ENCODE measurements at regions not wholly inside any gene's neighbourhood (a gene's known extent, or its start where the extent isn't known, plus 50 kb on each side); places are given as distances from the start of the nearest gene placed in this dataset.

DNA sequence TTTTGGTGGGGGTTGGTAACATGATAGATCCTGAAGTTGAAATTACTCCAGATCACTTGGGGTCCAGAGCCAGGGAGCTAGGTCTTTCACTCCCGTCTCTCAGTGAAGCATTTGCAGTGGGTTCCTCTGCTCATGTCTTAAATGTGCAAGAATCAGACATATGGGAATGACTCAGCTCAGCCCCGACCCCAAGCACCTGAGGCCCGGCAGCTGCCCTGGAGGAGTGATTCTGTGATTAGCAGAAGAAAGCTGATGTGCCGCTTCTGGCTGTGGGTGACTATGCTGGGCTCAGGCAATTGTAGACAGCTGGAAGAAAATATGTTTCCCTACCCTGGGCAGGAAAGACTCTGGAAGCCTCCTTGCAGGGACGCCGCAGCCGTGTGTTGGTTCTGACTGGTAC, 601.7 kb downstream of the NPHP4 start:
- TF ChIP-seq, protein P1, sequence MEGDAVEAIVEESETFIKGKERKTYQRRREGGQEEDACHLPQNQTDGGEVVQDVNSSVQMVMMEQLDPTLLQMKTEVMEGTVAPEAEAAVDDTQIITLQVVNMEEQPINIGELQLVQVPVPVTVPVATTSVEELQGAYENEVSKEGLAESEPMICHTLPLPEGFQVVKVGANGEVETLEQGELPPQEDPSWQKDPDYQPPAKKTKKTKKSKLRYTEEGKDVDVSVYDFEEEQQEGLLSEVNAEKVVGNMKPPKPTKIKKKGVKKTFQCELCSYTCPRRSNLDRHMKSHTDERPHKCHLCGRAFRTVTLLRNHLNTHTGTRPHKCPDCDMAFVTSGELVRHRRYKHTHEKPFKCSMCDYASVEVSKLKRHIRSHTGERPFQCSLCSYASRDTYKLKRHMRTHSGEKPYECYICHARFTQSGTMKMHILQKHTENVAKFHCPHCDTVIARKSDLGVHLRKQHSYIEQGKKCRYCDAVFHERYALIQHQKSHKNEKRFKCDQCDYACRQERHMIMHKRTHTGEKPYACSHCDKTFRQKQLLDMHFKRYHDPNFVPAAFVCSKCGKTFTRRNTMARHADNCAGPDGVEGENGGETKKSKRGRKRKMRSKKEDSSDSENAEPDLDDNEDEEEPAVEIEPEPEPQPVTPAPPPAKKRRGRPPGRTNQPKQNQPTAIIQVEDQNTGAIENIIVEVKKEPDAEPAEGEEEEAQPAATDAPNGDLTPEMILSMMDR (IDR thresholded peaks at IDR 0.05) = no peak
- no peak for TF ChIP-seq EZH2 (IDR thresholded peaks at IDR 0.05; ENCODE audit: borderline replicate concordance, insufficient read depth, low read depth, low read length, poor library complexity, severe bottlenecking)
